ENCODE measurements at regions not wholly inside any gene's neighbourhood (a gene's known extent, or its start where the extent isn't known, plus 50 kb on each side); places are given as distances from the start of the nearest gene placed in this dataset.

DNA sequence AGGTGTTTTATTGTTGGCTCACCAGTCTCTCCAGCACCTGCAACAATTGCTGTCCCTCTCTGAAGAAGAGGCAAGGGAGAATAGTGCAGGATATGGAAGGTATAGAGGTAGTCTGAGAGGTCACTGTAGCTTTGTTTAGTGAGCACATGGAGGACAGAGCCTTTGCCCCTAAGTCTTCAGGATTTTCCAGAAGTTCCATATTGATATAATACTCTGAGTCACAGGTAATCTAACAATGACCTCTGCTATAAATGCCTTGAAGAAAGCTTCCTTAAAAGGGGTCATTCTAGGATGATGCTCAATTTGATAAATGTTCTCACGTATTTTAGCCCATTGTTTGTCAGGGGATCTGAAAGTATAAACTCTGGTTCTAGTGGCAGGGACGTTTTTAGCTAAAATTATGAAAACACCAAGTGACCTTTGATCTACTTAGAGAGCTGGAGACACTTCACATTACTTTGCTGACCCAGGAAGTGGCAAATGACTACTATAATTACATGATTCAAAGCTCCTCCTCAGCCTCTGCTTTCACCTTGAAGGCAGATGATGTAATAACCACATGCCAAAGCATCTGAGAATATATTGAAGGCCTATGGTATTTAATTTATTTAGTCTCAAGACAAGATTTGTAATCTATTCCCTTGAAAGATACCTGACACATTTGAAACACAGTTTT lies 366.9 kb upstream of the NUDT12 start:
- Histone ChIP-seq H3K27ac (ENCODE audit: low read length) (no peak overlapping the region), H3K9me3 (ENCODE audit: control insufficient read depth, insufficient read depth, low read length) (peaks cover 2% of the 10 kb centered on the region), H3K4me3 (ENCODE audit: low read length) (no peak overlapping the region), H3K36me3 (ENCODE audit: control insufficient read depth, insufficient read depth, low read length) (no peaks in the 10 kb centered on the region), H3K4me1 (ENCODE audit: control insufficient read depth, insufficient read depth, low read length) (no peaks in the 10 kb centered on the region), H3K27me3 (ENCODE audit: control insufficient read depth, insufficient read depth, low read length) (no peaks in the 10 kb centered on the region)
- TF ChIP-seq, protein P1, sequence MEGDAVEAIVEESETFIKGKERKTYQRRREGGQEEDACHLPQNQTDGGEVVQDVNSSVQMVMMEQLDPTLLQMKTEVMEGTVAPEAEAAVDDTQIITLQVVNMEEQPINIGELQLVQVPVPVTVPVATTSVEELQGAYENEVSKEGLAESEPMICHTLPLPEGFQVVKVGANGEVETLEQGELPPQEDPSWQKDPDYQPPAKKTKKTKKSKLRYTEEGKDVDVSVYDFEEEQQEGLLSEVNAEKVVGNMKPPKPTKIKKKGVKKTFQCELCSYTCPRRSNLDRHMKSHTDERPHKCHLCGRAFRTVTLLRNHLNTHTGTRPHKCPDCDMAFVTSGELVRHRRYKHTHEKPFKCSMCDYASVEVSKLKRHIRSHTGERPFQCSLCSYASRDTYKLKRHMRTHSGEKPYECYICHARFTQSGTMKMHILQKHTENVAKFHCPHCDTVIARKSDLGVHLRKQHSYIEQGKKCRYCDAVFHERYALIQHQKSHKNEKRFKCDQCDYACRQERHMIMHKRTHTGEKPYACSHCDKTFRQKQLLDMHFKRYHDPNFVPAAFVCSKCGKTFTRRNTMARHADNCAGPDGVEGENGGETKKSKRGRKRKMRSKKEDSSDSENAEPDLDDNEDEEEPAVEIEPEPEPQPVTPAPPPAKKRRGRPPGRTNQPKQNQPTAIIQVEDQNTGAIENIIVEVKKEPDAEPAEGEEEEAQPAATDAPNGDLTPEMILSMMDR (IDR thresholded peaks at IDR 0.05), result no peak
- 58% methylated on average over 2 of the region's 2 CpGs for WGBS (ENCODE audit: insufficient coverage)
- Mint-ChIP-seq H3K36me3 (no peaks in the 10 kb centered on the region), H3K4me3 (no peak overlapping the region), H3K27ac (no peak overlapping the region), H3K27me3 (ENCODE audit: low read depth in 2 of 2) (no peaks in the 10 kb centered on the region), H3K9me3 (peaks cover 14 to 19% of the 10 kb centered on the region in 2 donors), H3K4me1 (no peaks in the 10 kb centered on the region)
- DNase-seq (no peak), ATAC-seq (no peak)
- intact Hi-C loops (cut with micrococcal nuclease), result no loop called here

DNA sequence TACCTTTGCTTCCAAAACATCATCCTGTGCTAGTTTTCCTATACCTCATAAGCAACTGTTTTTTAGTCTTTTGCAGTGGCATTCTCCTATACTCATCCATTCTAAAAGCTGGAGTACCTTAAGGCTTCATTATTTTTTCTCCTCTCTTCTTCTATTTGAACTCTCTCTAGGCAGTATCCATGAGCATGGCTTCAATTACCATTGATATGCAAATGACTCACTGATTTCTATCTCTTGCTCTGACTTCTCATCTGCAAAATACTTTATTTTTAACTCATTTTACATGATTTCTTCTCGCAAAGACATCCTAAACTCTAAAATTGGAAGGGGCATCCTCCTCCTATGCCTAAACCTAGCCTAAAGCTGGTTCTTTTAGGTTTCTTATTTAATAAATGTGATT lies 365.1 kb upstream of the NUDT12 start:
- Mint-ChIP-seq H3K9me3 (peaks cover 12 to 16% of the 10 kb centered on the region in 2 donors), H3K4me1 (no peaks in the 10 kb centered on the region), H3K4me3 (no peak overlapping the region), H3K36me3 (no peaks in the 10 kb centered on the region), H3K27me3 (ENCODE audit: low read depth in 2 of 2) (no peaks in the 10 kb centered on the region), H3K27ac (no peak overlapping the region)
- Histone ChIP-seq H3K4me3 (ENCODE audit: low read length) (no peak overlapping the region), H3K27ac (ENCODE audit: low read length) (no peak overlapping the region), H3K27me3 (ENCODE audit: control insufficient read depth, insufficient read depth, low read length) (no peaks in the 10 kb centered on the region), H3K4me1 (ENCODE audit: control insufficient read depth, insufficient read depth, low read length) (no peaks in the 10 kb centered on the region), H3K9me3 (ENCODE audit: control insufficient read depth, insufficient read depth, low read length) (peaks cover 2% of the 10 kb centered on the region), H3K36me3 (ENCODE audit: control insufficient read depth, insufficient read depth, low read length) (no peaks in the 10 kb centered on the region)
- DNase-seq, result no peak
- intact Hi-C loops (cut with micrococcal nuclease), result no loop called here
- TF ChIP-seq, protein P1 (IDR thresholded peaks at IDR 0.05), result no peak
- ATAC-seq, result no peak
- 50% methylated on average over 1 of the region's 1 CpG for WGBS (ENCODE audit: insufficient coverage)

DNA sequence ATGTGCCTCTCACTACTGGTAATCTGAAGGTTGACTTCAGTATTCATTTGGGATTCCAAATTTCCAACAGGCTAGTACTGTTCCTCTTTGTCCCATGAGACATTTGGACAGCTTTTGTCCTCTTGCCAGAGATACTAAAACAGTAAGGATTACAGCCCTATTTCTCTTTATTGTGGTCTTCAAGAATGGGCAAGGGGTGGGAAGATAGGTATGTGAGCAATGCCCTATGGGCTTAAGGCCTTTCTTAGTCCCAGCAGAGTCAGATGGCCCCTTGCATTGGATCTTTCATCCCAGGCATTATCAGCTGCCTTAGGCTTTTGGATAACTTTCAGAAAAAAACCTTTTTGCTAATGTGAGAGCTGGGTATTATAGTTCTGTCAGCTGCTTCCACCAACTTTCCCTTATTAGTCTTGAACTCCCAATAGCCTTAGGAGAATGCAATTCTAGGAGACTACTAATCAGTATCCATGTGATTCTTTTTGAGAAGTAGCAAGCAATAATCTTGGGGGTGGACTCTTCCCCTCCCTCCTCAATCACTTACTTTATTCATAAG lies 361.1 kb upstream of the NUDT12 start:
- Mint-ChIP-seq H3K4me1 (no peaks in the 10 kb centered on the region), H3K36me3 (no peaks in the 10 kb centered on the region), H3K27ac (no peak overlapping the region), H3K9me3 (peaks cover 9 to 13% of the 10 kb centered on the region in 2 donors), H3K27me3 (ENCODE audit: low read depth in 2 of 2) (no peaks in the 10 kb centered on the region), H3K4me3 (no peak overlapping the region)
- H3K4me1 ChIP-seq (ENCODE audit: control insufficient read depth, insufficient read depth, low read length), result no peaks in the 10 kb centered on the region
- intact Hi-C loops (cut with micrococcal nuclease), result no loop called here
- H3K36me3 ChIP-seq (ENCODE audit: control insufficient read depth, insufficient read depth, low read length), result no peaks in the 10 kb centered on the region
- no peaks in the 10 kb centered on the region for H3K27me3 ChIP-seq (ENCODE audit: control insufficient read depth, insufficient read depth, low read length)
- no peak overlapping the region for H3K4me3 ChIP-seq (ENCODE audit: low read length)
- no peak for ATAC-seq
- TF ChIP-seq, protein P1 (IDR thresholded peaks at IDR 0.05), result no peak
- H3K27ac ChIP-seq (ENCODE audit: low read length), result no peak overlapping the region
- DNase-seq, result no peak
- no peaks in the 10 kb centered on the region for H3K9me3 ChIP-seq (ENCODE audit: control insufficient read depth, insufficient read depth, low read length)

DNA sequence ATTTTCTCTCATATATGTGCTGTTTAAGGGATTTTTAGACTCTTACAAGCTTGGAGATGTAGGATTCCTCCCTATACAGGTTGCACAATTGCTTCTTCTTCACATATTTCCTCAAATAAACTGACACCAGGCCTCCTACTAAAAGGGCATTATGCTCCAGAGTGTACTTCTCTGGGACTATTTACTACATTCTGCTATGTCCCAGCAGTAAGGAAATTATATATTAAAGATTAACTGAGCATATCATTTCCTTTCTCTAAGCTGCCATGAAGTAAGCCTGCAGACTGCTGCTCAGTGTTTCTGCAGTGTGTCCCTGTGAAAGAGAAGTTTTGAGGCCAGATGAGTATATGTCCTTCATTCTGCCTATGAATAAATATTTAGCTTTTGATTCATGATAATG lies 356.9 kb upstream of the NUDT12 start:
- ATAC-seq (no peak), DNase-seq (no peak)
- Mint-ChIP-seq H3K9me3 (peaks cover 0 to 2% of the 10 kb centered on the region in 2 donors), H3K4me3 (no peak overlapping the region), H3K36me3 (no peaks in the 10 kb centered on the region), H3K27me3 (ENCODE audit: low read depth in 2 of 2) (no peaks in the 10 kb centered on the region), H3K27ac (no peak overlapping the region), H3K4me1 (no peaks in the 10 kb centered on the region)
- H3K36me3 ChIP-seq (ENCODE audit: control insufficient read depth, insufficient read depth, low read length), result no peaks in the 10 kb centered on the region
- no peak overlapping the region for H3K27ac ChIP-seq (ENCODE audit: low read length)
- H3K4me1 ChIP-seq (ENCODE audit: control insufficient read depth, insufficient read depth, low read length), result no peaks in the 10 kb centered on the region
- TF ChIP-seq, protein P1 (IDR thresholded peaks at IDR 0.05), result no peak
- no peaks in the 10 kb centered on the region for H3K27me3 ChIP-seq (ENCODE audit: control insufficient read depth, insufficient read depth, low read length)
- H3K4me3 ChIP-seq (ENCODE audit: low read length), result no peak overlapping the region
- H3K9me3 ChIP-seq (ENCODE audit: control insufficient read depth, insufficient read depth, low read length), result no peaks in the 10 kb centered on the region
- intact Hi-C loops (cut with micrococcal nuclease), result no loop called here

Data from natural killer cell (primary cell).